KMS-11 (cell line): ENCODE measurements at regions not wholly inside any gene's neighbourhood (a gene's known extent, or its start where the extent isn't known, plus 50 kb on each side); places are given as distances from the start of the nearest gene placed in this dataset.

Experiments
- H2AFZ ChIP-seq: fragments of 200-600 bp; sonication (generic); 2 replicates; pipeline ENCODE4 v1.6.1; 2016; ENCODE audit warnings: antibody characterized with exemption, mixed run types, low read depth
- H3K27ac ChIP-seq: fragments of 200-600 bp; sonication (generic); 2 replicates; pipeline ENCODE4 v1.6.1; 2016; ENCODE audit warnings: mild to moderate bottlenecking, mixed run types
- H3K27me3 ChIP-seq: fragments of 200-600 bp; sonication (generic); 2 replicates; pipeline ENCODE4 v1.6.1; 2017; ENCODE audit warnings: mild to moderate bottlenecking, low read depth, mixed run types, moderate library complexity; ENCODE audit not compliant: insufficient read depth
- H3K36me3 ChIP-seq: fragments of 200-600 bp; sonication (generic); 2 replicates; pipeline ENCODE4 v1.6.1; 2017; ENCODE audit warnings: mild to moderate bottlenecking, mixed run types; ENCODE audit not compliant: insufficient read depth
- H3K4me1 ChIP-seq: fragments of 200-600 bp; sonication (generic); 2 replicates; pipeline ENCODE4 v1.6.1; 2016; ENCODE audit warnings: mild to moderate bottlenecking, low read depth, mixed run types; ENCODE audit not compliant: poor library complexity, severe bottlenecking
- H3K4me2 ChIP-seq: fragments of 200-600 bp; sonication (generic); 2 replicates; pipeline ENCODE4 v1.7.0; 2016; ENCODE audit warnings: mild to moderate bottlenecking, mixed run types
- H3K4me3 ChIP-seq: fragments of 200-600 bp; sonication (generic); IDR thresholded peaks from 2 replicates; pipeline ENCODE4 v1.6.1; 2017; ENCODE audit warnings: low read depth, low read length, mixed read lengths; ENCODE audit not compliant: insufficient read depth
- H3K79me2 ChIP-seq: fragments of 200-600 bp; sonication (generic); 2 replicates; pipeline ENCODE4 v1.6.1; 2016; ENCODE audit warnings: low read depth, mixed run types; ENCODE audit not compliant: insufficient read depth
- H3K9ac ChIP-seq: fragments of 200-600 bp; sonication (generic); 2 replicates; pipeline ENCODE4 v1.6.1; 2016; ENCODE audit warnings: mild to moderate bottlenecking, mixed run types
- H4K20me1 ChIP-seq: fragments of 200-600 bp; sonication (generic); 2 replicates; pipeline ENCODE4 v1.6.1; 2016; ENCODE audit warnings: mild to moderate bottlenecking, mixed run types; ENCODE audit not compliant: insufficient read depth
- CTCF ChIP-seq: fragments of 200-600 bp; sonication (generic); conservative IDR thresholded peaks from 2 replicates; pipeline ENCODE4 v1.6.1; 2017; ENCODE audit warnings: low read depth, mild to moderate bottlenecking, antibody characterized with exemption, low read length, moderate library complexity, mixed read lengths

DNA sequence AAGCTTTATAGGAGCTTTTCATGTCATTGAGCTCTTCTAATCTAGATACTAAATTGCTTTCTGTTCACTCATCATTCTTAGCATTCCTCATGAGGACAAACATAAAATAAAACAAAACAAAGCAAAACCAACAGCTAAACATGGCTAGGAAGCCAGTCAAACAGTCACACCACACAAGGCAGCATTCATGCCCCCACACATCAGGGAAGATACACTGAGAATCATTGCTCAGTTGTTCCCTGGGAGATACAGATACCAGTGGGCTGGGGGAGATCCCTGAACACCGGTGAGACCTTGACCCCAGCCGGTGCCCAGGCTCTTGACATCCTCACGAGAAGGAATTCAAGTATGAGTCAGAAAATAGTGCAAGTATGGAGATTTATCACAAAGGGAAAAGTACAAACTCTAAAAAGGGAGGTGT is 177.9 kb upstream of the ARL4C start:
- Histone ChIP-seq H3K9ac (no peak overlapping the region), H2AFZ (no peak overlapping the region), H3K79me2 (no peaks in the 10 kb centered on the region), H3K4me3 (no peak overlapping the region), H3K36me3 (no peaks in the 10 kb centered on the region), H3K4me1 (no peaks in the 10 kb centered on the region), H3K4me2 (no peak overlapping the region), H3K27me3 (no peaks in the 10 kb centered on the region), H3K27ac (no peak overlapping the region), H4K20me1 (no peaks in the 10 kb centered on the region)
- TF ChIP-seq CTCF = no peak

DNA sequence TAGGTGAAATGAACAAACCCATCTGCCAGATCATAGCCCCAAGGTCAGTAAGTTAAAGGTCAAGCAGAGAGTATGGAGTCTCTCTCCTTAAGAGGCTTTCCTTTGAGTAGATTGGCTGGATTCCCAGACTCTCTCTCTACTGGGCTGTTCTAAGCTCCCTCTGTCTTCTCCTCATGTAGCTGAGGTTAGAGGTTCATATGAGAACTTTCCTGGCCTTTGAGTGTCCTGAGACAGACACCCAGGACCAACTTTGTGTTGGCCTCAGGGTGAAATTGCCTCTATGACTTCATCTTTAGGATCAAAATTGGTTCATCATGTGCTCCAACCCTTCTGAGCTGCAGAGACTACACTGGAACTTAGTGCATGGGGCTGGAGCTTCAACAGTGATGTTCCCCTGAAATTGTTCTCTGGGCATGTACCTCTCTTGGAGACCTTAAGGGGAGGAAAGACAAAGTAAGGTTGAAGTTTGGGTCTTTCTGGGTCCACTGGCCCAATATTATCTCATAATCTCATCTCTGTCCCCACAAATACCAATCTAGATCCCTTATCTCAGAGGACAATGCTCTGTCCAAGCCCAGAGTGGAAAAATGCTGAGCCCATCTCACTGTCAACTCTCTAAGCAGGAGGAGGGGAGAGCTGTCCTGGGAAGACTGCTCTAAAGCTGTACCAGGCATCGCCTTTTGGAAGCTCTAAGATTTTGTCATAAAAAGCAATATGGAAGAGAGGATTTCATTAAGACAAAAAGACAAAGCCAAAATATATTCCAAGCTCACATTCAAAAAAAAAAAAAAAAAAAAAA is 177.3 kb upstream of the ARL4C start:
- no peaks in the 10 kb centered on the region for H3K27me3 ChIP-seq
- H3K4me3 ChIP-seq = no peak overlapping the region
- no peaks in the 10 kb centered on the region for H3K79me2 ChIP-seq
- no peak overlapping the region for H3K4me2 ChIP-seq
- TF ChIP-seq CTCF = no peak
- no peaks in the 10 kb centered on the region for H4K20me1 ChIP-seq
- no peak overlapping the region for H3K27ac ChIP-seq
- H3K36me3 ChIP-seq = no peaks in the 10 kb centered on the region
- H2AFZ ChIP-seq = no peak overlapping the region
- no peaks in the 10 kb centered on the region for H3K4me1 ChIP-seq
- no peak overlapping the region for H3K9ac ChIP-seq

DNA sequence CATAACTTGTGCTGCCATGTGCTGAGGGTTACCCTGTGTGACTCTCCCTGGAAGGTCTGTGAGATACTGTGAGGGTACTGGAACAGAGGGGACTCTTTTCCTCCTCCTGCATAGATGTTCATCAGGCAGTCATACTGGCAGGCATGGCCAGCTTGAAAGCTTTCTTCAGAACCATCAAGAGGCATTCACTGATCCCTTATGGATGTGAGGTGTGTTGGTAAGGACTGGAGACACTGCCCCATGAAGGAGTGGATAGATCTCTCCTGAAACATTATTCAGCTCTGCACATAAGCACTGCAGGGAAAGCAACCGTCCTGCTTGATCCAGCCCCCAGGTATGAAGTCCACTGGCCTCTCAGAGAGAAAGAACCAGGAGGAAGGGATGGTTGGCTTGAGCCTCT is 176.6 kb upstream of the ARL4C start:
- Histone ChIP-seq H3K79me2 (no peaks in the 10 kb centered on the region), H3K27ac (no peak overlapping the region), H2AFZ (no peak overlapping the region), H3K27me3 (no peaks in the 10 kb centered on the region), H3K4me1 (no peaks in the 10 kb centered on the region), H3K36me3 (no peaks in the 10 kb centered on the region), H3K9ac (no peak overlapping the region), H3K4me3 (no peak overlapping the region), H4K20me1 (no peaks in the 10 kb centered on the region), H3K4me2 (no peak overlapping the region)
- no peak for TF ChIP-seq CTCF

DNA sequence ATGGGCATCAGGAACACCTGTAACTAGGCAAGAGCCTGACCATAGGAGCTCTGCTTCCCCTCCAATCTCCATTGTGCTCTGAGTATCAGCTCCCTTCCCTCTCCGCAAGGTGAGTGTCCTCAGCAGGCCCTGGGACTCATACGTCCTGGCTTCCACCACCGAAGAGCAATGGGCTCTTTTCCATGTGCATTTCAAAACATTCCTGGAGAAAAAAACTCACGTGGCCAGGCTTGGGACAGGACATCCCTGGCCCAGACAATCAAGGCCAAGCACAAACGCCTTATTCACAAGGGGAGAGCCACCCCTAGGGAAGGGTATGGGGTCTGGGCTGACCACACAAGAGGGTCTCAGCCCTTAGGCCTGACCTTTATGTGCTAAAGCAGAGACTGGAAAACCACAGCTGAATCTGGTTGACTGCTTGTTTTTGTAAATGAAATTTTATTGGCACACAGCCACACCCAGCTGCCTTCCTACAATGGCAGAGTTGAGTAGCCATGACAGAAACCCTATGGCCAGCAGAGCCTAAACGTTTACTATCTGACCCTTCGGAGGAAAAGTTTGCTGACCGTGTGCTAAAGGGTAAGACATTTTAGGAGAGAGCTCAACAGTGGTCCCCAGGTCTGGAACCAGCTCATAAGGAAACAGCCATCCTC is 175.7 kb upstream of the ARL4C start:
- Histone ChIP-seq H3K4me3 (no peak overlapping the region), H4K20me1 (no peaks in the 10 kb centered on the region), H3K4me2 (no peak overlapping the region), H2AFZ (no peak overlapping the region), H3K9ac (no peak overlapping the region), H3K27ac (no peak overlapping the region), H3K4me1 (no peaks in the 10 kb centered on the region), H3K27me3 (no peaks in the 10 kb centered on the region), H3K79me2 (no peaks in the 10 kb centered on the region), H3K36me3 (no peaks in the 10 kb centered on the region)
- no peak for TF ChIP-seq CTCF
